Choroid plexus epithelial cell (primary cell): ENCODE measurements at regions not wholly inside any gene's neighbourhood (a gene's known extent, or its start where the extent isn't known, plus 50 kb on each side); places are given as distances from the start of the nearest gene placed in this dataset.

Experiments
- DNase-seq: peaks from one replicate; pipeline ENCODE4 v3.0.0-alpha.2; 2010; ENCODE audit warnings: low read depth
- H3K4me3 ChIP-seq: 2 replicates; pipeline ENCODE4 v1.5.1; 2011; ENCODE audit warnings: low read depth, mild to moderate bottlenecking, control low read depth, low read length, moderate library complexity
- CTCF ChIP-seq: conservative IDR thresholded peaks from 2 replicates; pipeline ENCODE4 v1.5.1; 2011; ENCODE audit warnings: low read depth, mild to moderate bottlenecking, control low read depth, inconsistent platforms, low read length, moderate library complexity

GRCh38 chr12:13772264-13772663, 209.1 kb downstream of the GRIN2B start:
- no peak for TF ChIP-seq CTCF

GRCh38 chr12:13770576-13770975, 210.8 kb downstream of the GRIN2B start:
- H3K4me3 ChIP-seq = no peak overlapping the region
- DNase-seq = no peak
- no peak for TF ChIP-seq CTCF

More at GRCh38 chr12:13772264-13772663, 209.1 kb downstream of the GRIN2B start:
- DNase-seq = no peak
- no peak overlapping the region for H3K4me3 ChIP-seq

GRCh38 chr12:13769966-13770365, 211.4 kb downstream of the GRIN2B start:
- no peak for TF ChIP-seq CTCF
- H3K4me3 ChIP-seq = no peak overlapping the region
- DNase-seq = no peak

GRCh38 chr12:13769273-13769672, 212.1 kb downstream of the GRIN2B start:
- TF ChIP-seq CTCF = no peak
- no peak for DNase-seq
- H3K4me3 ChIP-seq = no peak overlapping the region

GRCh38 chr12:13764748-13765147, 216.7 kb downstream of the GRIN2B start:
- DNase-seq = no peak
- TF ChIP-seq CTCF = no peak

GRCh38 chr12:13749389-13749788, 232.0 kb downstream of the GRIN2B start:
- no peak for TF ChIP-seq CTCF
- DNase-seq = no peak
- no peak overlapping the region for H3K4me3 ChIP-seq

More at GRCh38 chr12:13764748-13765147, 216.7 kb downstream of the GRIN2B start:
- no peak overlapping the region for H3K4me3 ChIP-seq

- H3K4me3 ChIP-seq = no peak overlapping the region
- no peak for TF ChIP-seq CTCF
- no peak for DNase-seq
Measured at GRCh38 chr12:13745111-13745860, 236.1 kb downstream of the GRIN2B start.
